Neural cell (in vitro differentiated cells): ENCODE measurements at regions not wholly inside any gene's neighbourhood (a gene's known extent, or its start where the extent isn't known, plus 50 kb on each side); places are given as distances from the start of the nearest gene placed in this dataset.

ENCODE experiments used
- H2AFZ ChIP-seq: fragments of 200-600, 300-800 bp; sonication (generic), shearing (Covaris generic); 2 replicates; pipeline ENCODE4 v1.6.0; 2014; ENCODE audit warnings: low read depth, mild to moderate bottlenecking, antibody characterized with exemption, low read length, moderate library complexity
- H3F3A ChIP-seq: fragments of 200-600 bp; shearing (Covaris generic); 2 replicates; pipeline ENCODE4 v1.6.1; 2016; ENCODE audit warnings: mild to moderate bottlenecking, moderate library complexity, mixed read lengths, antibody characterized with exemption, low read length; ENCODE audit not compliant: insufficient read depth, poor library complexity, severe bottlenecking
- H3K27ac ChIP-seq: fragments of 200-600, 300-800 bp; sonication (generic), shearing (Covaris generic); 2 replicates; pipeline ENCODE4 v1.5.1; 2014; ENCODE audit warnings: mild to moderate bottlenecking, low read length, moderate library complexity
- H3K27me3 ChIP-seq: fragments of 300-800, 200-600 bp; sonication (generic), shearing (Covaris generic); 2 replicates; pipeline ENCODE4 v1.6.0; 2014; ENCODE audit warnings: mild to moderate bottlenecking, low read depth, low read length, moderate library complexity; ENCODE audit not compliant: insufficient read depth
- H3K36me3 ChIP-seq: fragments of 300-800, 200-600 bp; sonication (generic), shearing (Covaris generic); 2 replicates; pipeline ENCODE4 v1.5.1; 2014; ENCODE audit warnings: mild to moderate bottlenecking, antibody characterized with exemption, low read length, moderate library complexity; ENCODE audit not compliant: insufficient read depth
- H3K4me2 ChIP-seq: fragments of 300-800, 200-600 bp; sonication (generic), shearing (Covaris generic); 2 replicates; pipeline ENCODE4 v1.6.0; 2014; ENCODE audit warnings: mild to moderate bottlenecking, low read length
- H3K4me3 ChIP-seq: fragments of 300-800, 200-600 bp; sonication (generic), shearing (Covaris generic); 2 replicates; pipeline ENCODE4 v1.5.1; 2014; ENCODE audit warnings: mild to moderate bottlenecking, low read length, moderate library complexity
- H3K79me2 ChIP-seq: fragments of 200-600 bp; shearing (Covaris generic); replicated peaks from 2 replicates; pipeline ENCODE4 v1.6.0; 2014; ENCODE audit warnings: mild to moderate bottlenecking, low read length, moderate library complexity; ENCODE audit not compliant: insufficient read depth
- H3K9ac ChIP-seq: fragments of 300-800, 200-600 bp; sonication (generic), shearing (Covaris generic); 2 replicates; pipeline ENCODE4 v1.6.1; 2016; ENCODE audit warnings: mild to moderate bottlenecking, low read length, mixed read lengths
- H3K9me2 ChIP-seq: fragments of 200-600 bp; shearing (Covaris generic); 2 replicates; pipeline ENCODE4 v1.6.1; 2016; ENCODE audit warnings: mild to moderate bottlenecking, low read length, mixed read lengths; ENCODE audit not compliant: insufficient read depth
- H3K9me3 ChIP-seq: fragments of 200-600, 300-800 bp; sonication (generic), shearing (Covaris generic); 2 replicates; pipeline ENCODE4 v1.6.1; 2016; ENCODE audit warnings: mild to moderate bottlenecking, mixed run types, low read length, moderate library complexity, mixed read lengths
- H4K20me1 ChIP-seq: fragments of 200-600 bp; shearing (Covaris generic); 2 replicates; pipeline ENCODE4 v1.6.1; 2016; ENCODE audit warnings: mild to moderate bottlenecking, mixed run types; ENCODE audit not compliant: insufficient read depth
- CTCF ChIP-seq: fragments of 450-650 bp; IDR thresholded peaks from 2 replicates; pipeline ENCODE4 v1.5.1; 2014; ENCODE audit warnings: antibody characterized with exemption, mild to moderate bottlenecking, moderate library complexity; ENCODE audit not compliant: poor library complexity, severe bottlenecking
- EP300 ChIP-seq: fragments of 450-650 bp; conservative IDR thresholded peaks from 2 replicates; pipeline ENCODE4 v1.6.1; 2014; ENCODE audit warnings: antibody characterized with exemption, mild to moderate bottlenecking, moderate library complexity; ENCODE audit not compliant: poor library complexity, severe bottlenecking
- EZH2 ChIP-seq: fragments of 200-600, 300-800 bp; shearing (Covaris generic), sonication (generic); IDR thresholded peaks from 2 replicates; pipeline ENCODE4 v1.6.1; 2014; ENCODE audit warnings: antibody characterized with exemption, low read length, borderline replicate concordance, mild to moderate bottlenecking; ENCODE audit not compliant: insufficient read depth, poor library complexity, severe bottlenecking
- MXI1 ChIP-seq: fragments of 450-650 bp; conservative IDR thresholded peaks from 2 replicates; pipeline ENCODE4 v1.6.1; 2014; ENCODE audit warnings: antibody characterized with exemption, mild to moderate bottlenecking; ENCODE audit not compliant: poor library complexity, severe bottlenecking
- POLR2AphosphoS5 ChIP-seq: IDR thresholded peaks from 2 replicates; pipeline ENCODE4 v1.6.1; 2012
- RAD21 ChIP-seq: fragments of 450-650 bp; conservative IDR thresholded peaks from 2 replicates; pipeline ENCODE4 v1.6.1; 2014; ENCODE audit warnings: antibody characterized with exemption, mild to moderate bottlenecking, moderate library complexity
- REST ChIP-seq: IDR thresholded peaks from 2 replicates; pipeline ENCODE4 v1.6.1; 2012; ENCODE audit warnings: borderline replicate concordance
- SMC3 ChIP-seq: fragments of 450-650 bp; conservative IDR thresholded peaks from 2 replicates; pipeline ENCODE4 v1.6.1; 2014; ENCODE audit warnings: antibody characterized with exemption, mild to moderate bottlenecking, moderate library complexity; ENCODE audit not compliant: poor library complexity
- TAF1 ChIP-seq: IDR thresholded peaks from 2 replicates; pipeline ENCODE4 v1.6.1; 2012; ENCODE audit warnings: low read depth

- H4K20me1 ChIP-seq, result no peaks in the 10 kb centered on the region
- TF ChIP-seq CTCF, result no peak
- no peaks in the 10 kb centered on the region for H3K79me2 ChIP-seq
- H3K9ac ChIP-seq, result no peak overlapping the region
- H2AFZ ChIP-seq, result no peak overlapping the region
- no peaks in the 10 kb centered on the region for H3K9me3 ChIP-seq
- no peaks in the 10 kb centered on the region for H3K9me2 ChIP-seq
- H3K4me2 ChIP-seq, result no peak overlapping the region
- no peak overlapping the region for H3K27ac ChIP-seq
- H3F3A ChIP-seq, result no peaks in the 10 kb centered on the region
- H3K27me3 ChIP-seq, result no peaks in the 10 kb centered on the region
- H3K4me3 ChIP-seq, result no peak overlapping the region
- H3K36me3 ChIP-seq, result no peaks in the 10 kb centered on the region
Observed at GRCh38 chr2:237157780-237158102, 72.1 kb downstream of the COPS8 start.

DNA sequence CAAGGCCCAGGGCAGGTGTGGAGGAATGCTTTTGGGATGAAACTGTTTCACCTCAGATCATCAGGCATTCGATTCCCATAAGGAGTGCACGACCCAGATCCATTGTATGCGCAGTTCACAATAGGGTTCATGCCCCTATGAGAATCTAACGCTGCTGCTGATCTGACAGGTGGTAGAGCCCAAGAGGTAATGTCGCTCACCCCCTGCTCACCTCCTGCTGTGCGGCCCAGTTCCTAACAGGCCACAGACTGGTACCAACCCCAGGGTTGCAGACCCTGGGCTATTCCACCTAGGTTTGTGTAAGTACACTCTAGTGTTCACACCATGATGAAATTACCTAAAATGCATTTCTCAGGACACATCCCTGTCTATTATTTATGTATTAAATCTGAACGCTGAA is 72.5 kb downstream of the COPS8 start:
- no peaks in the 10 kb centered on the region for H4K20me1 ChIP-seq
- no peaks in the 10 kb centered on the region for H3K9me2 ChIP-seq
- H3K27ac ChIP-seq, result no peak overlapping the region
- H3K36me3 ChIP-seq, result no peaks in the 10 kb centered on the region
- no peak overlapping the region for H3K9ac ChIP-seq
- no peak overlapping the region for H3K4me2 ChIP-seq
- no peaks in the 10 kb centered on the region for H3K9me3 ChIP-seq
- H3K27me3 ChIP-seq, result no peaks in the 10 kb centered on the region
- H2AFZ ChIP-seq, result no peak overlapping the region
- no peaks in the 10 kb centered on the region for H3K79me2 ChIP-seq
- TF ChIP-seq REST, result no peak
- TF ChIP-seq EP300, result no peak
- TF ChIP-seq POLR2AphosphoS5, result no peak
- no peak for TF ChIP-seq TAF1
- TF ChIP-seq RAD21, result no peak
- no peak for TF ChIP-seq EZH2
- TF ChIP-seq SMC3, result no peak
- no peak for TF ChIP-seq MXI1
- no peak for TF ChIP-seq CTCF
- H3K4me3 ChIP-seq, result no peak overlapping the region
- no peaks in the 10 kb centered on the region for H3F3A ChIP-seq
